ENCODE measurements at regions not wholly inside any gene's neighbourhood (a gene's known extent, or its start where the extent isn't known, plus 50 kb on each side); places are given as distances from the start of the nearest gene placed in this dataset.
"Not testable (repeated sequence)": the region's sequence is repeated elsewhere in the genome, so short reads cannot be mapped to it uniquely, and the experiment has no call there.

GRCh38 chr4:189234948-189235347, 705.7 kb upstream of the FRG1 start:
- intact Hi-C loops (cut with micrococcal nuclease) = not testable (repeated sequence)

GRCh38 chr4:189235599-189235998, 705.1 kb upstream of the FRG1 start:
- intact Hi-C loops (cut with micrococcal nuclease) = no loop called here

DNA sequence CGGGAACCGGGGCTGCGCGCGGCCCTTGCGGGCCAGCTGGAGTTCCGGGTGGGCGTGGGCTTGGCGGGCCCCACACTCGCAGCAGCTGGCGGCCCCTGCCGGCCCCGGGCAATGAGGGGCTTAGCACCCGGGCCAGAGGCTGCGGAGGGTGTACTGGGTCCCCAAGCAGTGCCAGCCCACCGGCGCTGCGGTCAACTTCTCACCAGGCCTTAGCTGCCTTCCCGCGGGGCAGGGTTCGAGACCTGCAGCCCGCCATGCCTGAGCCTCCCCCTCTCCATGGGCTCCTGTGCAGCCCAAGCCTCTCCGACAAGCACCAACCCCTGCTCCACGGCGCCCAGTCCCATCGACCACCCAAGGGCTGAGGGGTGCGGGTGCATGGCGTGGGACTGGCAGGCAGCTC, 704.4 kb upstream of the FRG1 start:
- intact Hi-C loops (cut with micrococcal nuclease) = not testable (repeated sequence)

DNA sequence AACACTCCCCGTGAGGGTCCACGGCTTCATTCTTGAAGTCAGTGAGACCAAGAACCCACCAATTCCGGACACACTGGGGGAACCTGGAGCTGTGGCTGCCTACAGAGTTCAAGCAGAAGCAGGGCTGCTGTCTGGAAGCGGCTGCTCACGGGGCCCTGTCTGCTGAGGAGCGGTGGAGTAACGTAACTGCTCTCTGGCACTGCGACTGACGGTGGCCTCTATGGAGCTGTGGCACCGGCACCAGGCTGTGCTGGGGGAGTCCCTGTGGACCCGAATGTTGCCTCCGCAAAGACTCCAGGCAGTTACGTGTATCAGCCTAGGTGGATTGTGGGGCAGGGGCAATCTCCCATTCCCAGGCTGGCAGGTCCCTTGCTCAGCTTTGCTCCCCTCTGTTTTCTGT, 703.3 kb upstream of the FRG1 start:
- intact Hi-C loops (cut with micrococcal nuclease) = no loop called here

GRCh38 chr4:189255636-189256035, 685.0 kb upstream of the FRG1 start:
- intact Hi-C loops (cut with micrococcal nuclease) = no loop called here

DNA sequence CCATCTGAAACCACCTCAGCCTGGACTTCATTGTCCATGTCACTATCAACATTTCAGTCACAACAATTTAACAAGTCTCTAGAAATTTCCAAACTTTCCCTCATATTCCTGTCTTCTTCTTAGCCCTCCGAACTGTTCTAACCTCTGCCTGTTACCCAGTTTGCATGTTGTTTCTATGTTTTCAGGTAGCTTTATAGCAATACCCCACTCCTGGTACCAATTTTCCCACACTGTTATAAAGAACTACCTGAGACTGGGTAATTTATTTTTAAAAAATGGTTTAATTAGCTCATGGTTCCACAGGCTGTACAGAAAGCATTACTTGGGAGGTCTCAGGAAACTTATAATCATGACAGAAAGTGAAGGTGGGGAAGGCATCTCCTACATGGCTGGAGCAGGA, 679.2 kb upstream of the FRG1 start:
- intact Hi-C loops (cut with micrococcal nuclease) = no loop called here

DNA sequence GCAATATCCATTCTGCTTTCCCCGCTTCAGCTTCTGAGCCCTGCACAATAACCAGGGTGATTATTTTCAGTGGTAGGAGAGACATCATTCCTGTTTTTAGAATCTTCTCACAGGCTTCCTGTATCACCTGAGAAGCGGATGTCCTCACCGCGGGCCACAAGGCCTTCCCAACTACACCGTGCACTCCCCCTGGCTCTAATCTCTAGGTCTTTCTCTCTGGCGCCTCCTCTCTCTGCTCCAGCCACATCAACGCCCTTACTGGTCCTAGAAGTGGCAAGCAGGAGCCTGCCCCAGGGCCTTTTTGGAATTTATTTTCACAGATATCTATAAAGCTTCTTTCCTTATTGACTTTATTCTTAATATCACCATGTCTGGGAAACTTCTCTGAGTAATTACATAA, 675.2 kb upstream of the FRG1 start:
- intact Hi-C loops (cut with micrococcal nuclease) = no loop called here

DNA sequence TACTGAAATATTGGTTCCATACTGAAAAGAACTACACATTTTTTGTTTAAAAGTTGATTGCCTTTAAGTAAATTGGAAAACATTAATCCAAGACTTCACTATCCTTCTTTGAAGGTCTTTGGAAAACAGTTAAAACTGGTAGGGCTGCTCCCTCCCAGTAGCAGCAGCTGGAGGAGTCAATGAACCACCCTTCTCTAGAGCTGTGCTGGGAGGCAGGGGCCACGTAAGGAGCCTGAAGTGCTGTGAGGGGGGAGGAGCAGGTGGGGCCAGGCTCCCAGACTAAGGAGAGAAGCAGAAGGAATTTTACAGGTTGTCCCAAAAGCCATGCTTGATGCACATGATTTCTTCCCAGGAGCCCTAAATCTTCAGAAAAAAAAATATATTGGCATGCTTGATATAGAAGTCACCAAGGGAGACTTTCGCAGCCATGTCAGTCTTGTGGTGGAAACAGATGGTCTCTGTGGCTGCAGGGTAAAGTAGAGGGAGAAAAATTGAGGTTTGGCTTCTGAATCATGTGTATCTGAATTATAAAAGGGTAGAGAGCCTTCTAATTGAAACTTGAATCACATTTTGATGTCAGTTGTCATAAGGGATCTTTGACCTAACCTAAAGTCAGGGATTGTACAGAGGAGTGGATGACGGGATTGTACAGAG, 673.2 kb upstream of the FRG1 start:
- intact Hi-C loops (cut with micrococcal nuclease) = no loop called here

DNA sequence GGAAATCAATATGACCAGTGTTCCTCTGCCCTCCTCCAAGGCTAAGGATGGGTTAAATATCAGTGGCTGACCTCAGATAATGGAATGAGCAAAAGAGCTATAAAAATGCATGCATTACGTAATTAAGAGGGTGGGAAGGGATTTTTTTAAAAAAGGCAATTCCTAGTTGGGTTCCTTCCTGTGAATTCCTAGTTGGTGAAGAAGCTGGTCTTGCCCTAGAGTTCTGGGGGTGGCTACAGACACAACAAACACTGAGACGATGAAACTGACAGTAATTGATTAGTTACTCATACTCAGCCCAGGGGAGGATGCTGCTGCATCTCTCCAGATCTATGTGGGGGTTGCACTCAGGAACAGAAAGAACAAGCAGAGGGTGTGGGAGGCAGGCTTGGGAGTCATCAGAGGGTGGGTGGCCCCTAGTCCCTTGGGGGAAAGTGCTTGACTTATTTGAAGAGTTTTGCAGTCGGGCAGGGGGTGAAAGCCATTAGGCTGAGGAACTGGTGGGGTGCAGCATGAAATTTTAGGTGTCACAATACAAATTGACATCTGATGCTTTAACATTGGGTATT, 662.0 kb upstream of the FRG1 start:
- intact Hi-C loops (cut with micrococcal nuclease) = no loop called here

DNA sequence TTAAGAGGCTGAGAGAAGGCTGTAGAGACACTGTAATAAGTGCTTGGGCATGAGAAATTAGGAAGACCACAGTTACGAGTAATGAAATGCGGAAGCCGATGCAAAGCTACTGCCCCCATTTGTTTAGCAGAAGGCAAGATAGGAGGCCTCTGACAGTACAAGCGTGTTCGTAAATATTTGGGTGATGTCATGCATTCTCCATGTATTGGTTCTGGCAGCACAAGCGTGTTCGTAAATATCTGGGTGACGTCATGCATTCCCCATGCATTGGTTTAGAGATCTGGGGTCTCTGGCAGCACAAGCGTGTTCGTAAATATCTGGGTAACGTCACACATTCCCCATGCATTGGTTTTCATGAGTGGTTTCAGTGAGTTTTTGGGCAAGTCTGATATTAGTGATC, 661.5 kb upstream of the FRG1 start:
- intact Hi-C loops (cut with micrococcal nuclease) = no loop called here

DNA sequence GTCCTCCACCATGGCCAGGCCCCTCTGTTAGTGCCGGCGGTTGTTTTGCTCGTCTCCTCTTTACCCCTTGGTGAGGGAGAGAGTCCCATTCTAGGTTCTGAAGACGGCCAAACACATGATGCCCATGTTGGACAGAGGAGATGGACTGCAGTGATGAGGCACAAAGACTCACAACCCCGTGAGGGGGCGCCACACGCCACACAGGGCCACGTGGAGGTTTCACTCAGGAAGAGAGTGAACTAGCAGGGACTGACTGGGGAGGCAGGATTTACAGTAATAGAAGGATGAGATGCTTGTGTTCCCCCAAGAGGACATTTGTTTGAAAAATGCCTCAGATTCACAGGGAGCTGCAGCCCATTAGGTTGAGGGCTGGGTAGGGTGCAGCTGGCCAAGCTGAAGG, 655.3 kb upstream of the FRG1 start:
- intact Hi-C loops (cut with micrococcal nuclease) = no loop called here

DNA sequence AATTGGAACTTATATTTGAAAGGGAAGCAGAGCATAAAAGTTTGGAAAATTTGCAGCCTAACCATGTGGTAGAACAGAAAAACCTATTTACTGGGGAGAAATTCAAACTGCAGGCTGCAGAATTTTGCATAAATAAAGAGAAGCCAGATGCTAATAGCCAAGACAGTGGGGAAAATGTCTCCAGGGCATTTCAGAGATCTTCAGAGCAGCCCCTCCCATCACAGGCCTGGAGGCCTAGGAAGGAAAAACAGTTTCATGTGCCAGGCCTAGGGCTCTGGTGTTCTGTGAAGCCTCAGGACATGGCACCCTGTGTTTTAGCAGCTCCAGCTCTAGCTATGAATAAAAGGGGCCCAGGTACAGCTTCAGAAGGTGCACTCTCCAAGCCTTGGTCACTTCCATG, 648.7 kb upstream of the FRG1 start:
- intact Hi-C loops (cut with micrococcal nuclease) = no loop called here

DNA sequence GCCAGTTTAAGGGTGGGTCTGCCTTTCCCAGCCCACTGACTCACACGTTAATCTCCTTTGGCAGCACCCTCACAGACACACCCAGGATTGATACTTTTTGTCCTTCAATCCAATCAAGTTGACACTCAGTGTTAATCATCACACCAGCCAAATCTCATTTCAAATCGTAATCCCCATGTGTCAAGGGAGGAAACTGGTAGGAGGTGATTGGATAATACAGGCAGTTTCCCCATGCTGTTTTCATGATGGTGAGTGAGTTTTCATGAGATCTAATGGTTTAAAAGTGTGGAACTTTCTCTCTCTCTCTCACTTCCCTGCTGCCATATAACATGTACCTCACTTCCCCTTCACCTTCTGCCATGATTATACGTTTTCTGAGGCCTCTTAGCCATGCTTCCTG, 647.2 kb upstream of the FRG1 start:
- intact Hi-C loops (cut with micrococcal nuclease) = no loop called here

- intact Hi-C loops (cut with micrococcal nuclease) = no loop called here
Observed at GRCh38 chr4:189294574-189294973, 646.1 kb upstream of the FRG1 start.

DNA sequence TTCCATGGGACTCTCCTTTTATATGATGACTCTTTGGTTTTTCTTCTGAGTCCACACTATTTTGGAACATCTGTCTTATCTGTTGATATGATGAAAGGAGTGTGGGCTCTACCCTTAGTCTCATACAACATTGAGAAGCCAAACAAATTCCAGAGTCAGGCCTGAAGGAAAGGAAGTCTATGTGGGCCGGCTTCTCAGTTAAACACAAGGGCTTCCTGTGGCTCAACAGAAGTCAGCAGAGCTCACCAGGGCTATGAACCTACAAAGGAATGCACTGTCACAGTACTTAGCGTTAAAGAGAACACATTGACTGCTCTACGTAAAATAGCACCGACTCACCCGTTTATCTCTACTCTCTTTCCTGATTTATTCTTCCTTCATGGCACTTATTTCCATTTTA, 641.0 kb upstream of the FRG1 start:
- intact Hi-C loops (cut with micrococcal nuclease) = no loop called here

DNA sequence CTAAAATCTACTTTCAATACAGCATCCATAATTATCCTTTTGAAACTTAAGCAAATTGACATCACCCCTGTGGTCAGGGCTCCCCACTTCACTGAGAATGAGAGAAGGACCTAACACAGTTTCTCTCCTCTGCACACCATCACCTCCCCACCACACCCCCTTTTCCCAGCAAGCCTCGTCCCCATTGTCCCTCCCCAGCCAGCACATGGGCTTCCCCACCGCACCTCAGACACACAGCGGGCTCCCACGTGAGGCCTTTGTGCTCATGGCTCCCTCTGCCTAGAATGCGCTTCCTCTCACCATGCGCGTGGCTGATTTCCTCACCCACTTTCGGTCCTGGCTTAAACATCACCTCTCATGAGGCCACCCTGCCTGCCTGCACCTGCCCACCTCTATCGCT, 639.0 kb upstream of the FRG1 start:
- intact Hi-C loops (cut with micrococcal nuclease) = no loop called here

- intact Hi-C loops (cut with micrococcal nuclease) = no loop called here
Observed at GRCh38 chr4:189302719-189303118, 638.0 kb upstream of the FRG1 start.

DNA sequence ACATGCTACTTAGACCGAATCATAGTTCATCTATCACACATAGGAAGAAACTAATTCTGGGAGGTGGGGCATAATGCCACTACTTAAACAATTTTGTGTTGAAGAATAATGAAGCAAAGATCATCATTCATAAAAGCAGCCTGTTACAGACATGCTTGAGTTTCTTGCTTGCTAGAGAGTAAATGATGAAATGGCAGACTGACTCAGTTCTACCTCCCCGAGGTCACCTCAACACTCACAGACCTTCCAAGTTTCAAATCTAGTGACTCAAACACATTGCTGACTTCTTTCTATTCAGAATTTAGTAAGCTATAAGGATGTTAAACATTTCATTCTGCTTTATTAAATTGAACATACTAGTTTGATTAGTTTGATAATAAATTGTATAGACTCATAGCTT, 636.5 kb upstream of the FRG1 start:
- intact Hi-C loops (cut with micrococcal nuclease) = no loop called here

DNA sequence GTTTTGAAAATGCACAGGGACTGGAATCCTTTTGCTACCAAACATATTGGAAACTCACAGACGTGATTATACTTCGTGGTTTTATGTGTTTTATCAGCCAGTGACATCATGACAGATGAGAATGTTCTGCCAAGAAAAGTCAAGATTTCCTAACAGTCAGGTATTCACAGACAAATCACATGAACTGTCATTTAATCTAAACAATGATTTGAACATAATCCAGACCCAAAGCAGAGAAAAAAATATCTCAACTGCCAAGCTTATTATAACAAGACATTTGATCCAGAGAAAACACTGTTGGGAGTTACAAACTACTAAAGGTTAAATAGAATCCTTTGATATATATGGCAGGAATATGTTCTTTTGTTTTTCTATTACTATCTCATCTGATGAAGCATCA, 635.9 kb upstream of the FRG1 start:
- intact Hi-C loops (cut with micrococcal nuclease) = no loop called here

DNA sequence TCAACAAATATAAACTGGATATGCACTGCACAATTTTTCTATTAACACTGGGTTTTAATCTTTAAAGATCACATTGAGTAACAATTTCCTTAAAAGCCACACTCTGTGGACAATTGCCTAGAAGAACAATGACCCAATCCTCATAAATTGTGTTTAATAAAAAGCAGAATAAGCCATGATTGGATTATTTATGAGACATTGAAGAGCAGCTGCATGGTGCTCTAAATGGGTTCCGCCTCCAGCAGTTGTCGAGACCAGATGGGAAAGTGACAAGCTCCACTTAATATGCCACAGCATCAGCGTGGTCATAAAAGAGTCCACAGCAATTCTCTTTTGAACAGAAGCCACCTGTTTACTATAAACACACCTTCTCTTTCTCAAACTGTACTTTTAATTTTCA, 635.2 kb upstream of the FRG1 start:
- intact Hi-C loops (cut with micrococcal nuclease) = no loop called here

DNA sequence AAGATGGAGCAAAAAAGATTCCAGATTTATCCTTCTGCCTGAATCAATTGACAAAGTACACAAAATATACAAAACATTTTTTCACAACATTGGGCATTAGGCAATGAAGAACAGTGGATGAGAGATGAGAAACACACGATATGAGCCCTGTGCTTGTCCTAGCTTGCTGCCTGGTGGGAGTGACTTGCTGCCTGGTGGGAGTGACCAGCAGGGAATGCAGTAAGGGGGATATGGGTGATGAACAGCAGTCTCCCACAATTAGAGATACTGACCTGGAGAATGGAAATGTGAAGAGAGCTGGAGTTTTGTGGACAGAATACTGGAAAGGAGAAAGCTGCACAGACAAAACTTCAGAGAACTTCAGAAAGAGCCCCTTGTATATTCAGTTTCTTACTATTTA, 629.4 kb upstream of the FRG1 start:
- intact Hi-C loops (cut with micrococcal nuclease) = no loop called here

- intact Hi-C loops (cut with micrococcal nuclease) = no loop called here
Observed at GRCh38 chr4:189313064-189313463, 627.6 kb upstream of the FRG1 start.

DNA sequence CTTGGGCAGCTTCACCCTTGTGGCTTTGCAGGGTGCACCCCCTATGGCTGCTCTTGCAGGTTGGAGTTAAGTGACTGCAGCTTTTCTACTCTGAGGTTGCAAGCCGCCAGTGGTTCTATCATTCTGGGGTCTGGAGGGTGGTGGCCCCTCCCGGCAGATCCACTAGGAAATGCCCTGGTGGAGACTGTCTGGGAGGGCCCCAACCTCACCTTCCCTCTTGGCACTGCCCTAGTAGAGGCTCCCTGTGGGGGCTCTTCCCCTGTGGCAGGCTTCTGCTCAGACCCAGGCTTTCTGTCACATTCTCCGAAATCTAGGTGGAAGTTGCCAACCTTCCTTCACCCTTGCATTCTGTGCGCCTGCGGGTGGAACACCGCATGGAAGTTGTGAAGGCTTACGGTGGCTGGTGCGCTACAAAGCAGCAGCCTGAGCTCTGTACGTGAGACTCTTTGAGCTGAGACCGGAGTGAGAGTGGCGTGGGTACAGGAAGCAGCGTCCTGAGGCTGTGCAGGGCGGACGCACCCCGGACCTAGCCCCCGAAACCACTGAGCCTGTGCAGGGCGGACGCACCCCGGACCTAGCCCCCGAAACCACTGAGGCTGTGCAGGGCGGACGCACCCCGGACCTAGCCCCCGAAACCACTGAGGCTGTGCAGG, 626.7 kb upstream of the FRG1 start:
- intact Hi-C loops (cut with micrococcal nuclease) = no loop called here
